Immature natural killer cell (primary cell): ENCODE measurements at regions not wholly inside any gene's neighbourhood (a gene's known extent, or its start where the extent isn't known, plus 50 kb on each side); places are given as distances from the start of the nearest gene placed in this dataset.
"Not testable (repeated sequence)": the region's sequence is repeated elsewhere in the genome, so short reads cannot be mapped to it uniquely, and the experiment has no call there.

Source experiments
- DNase-seq, 3 donors: peaks; one replicate each; pipeline ENCODE4 v3.0.0; 2022; ENCODE audit warnings: mixed read lengths in 1 of 3
- H3K27ac Mint-ChIP-seq, 6 donors: one replicate each; pipeline ENCODE4 v1.8.0; 2020; ENCODE audit warnings: mixed read lengths in 6 of 6, mild to moderate bottlenecking in 5 of 6, inconsistent platforms in 4 of 6, moderate library complexity in 3 of 6
- H3K27me3 Mint-ChIP-seq, 3 donors: one replicate each; pipeline ENCODE4 v1.8.0; 2020 to 2021; ENCODE audit warnings: low read depth in 3 of 3, mild to moderate bottlenecking in 3 of 3, mixed read lengths in 3 of 3, moderate library complexity in 3 of 3, inconsistent platforms in 1 of 3
- H3K36me3 Mint-ChIP-seq, 3 donors: one replicate each; pipeline ENCODE4 v1.8.0; 2020; ENCODE audit warnings: mixed read lengths in 3 of 3, inconsistent platforms in 2 of 3, mild to moderate bottlenecking in 2 of 3
- H3K4me1 Mint-ChIP-seq, 2 donors: one replicate each; pipeline ENCODE4 v1.8.0; 2020; ENCODE audit warnings: inconsistent platforms in 2 of 2, mild to moderate bottlenecking in 2 of 2, mixed read lengths in 2 of 2, moderate library complexity in 1 of 2
- H3K4me3 Mint-ChIP-seq, 5 donors: one replicate each; pipeline ENCODE4 v1.8.0; 2020; ENCODE audit warnings: mild to moderate bottlenecking in 5 of 5, mixed read lengths in 5 of 5, inconsistent platforms in 3 of 5, moderate library complexity in 3 of 5
- H3K9me3 Mint-ChIP-seq, 6 donors: one replicate each; pipeline ENCODE4 v1.8.0; 2020; ENCODE audit warnings: mild to moderate bottlenecking in 6 of 6, mixed read lengths in 6 of 6, inconsistent platforms in 4 of 6, moderate library complexity in 3 of 6

DNA sequence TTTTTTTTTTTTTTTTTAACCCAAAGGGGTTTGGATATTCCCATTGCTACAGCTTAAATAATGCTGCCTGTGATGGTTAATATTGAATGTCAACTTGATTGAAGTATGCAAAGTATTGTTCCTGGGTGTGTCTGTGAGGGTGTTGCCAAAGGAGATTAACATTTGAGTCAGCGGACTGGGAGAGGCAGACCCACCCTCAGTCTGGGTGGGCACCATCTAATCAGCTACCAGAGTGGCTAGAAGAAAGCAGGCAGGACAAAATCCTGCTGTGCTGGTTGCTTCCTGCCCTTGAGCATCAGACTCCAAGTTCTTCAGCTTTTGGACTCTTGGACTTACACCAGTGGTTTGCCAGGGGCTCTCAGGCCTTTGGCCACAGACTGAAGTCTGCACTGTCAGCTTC lies 106.8 kb upstream of the RBMS1 start:
- H3K4me1 Mint-ChIP-seq, H3K36me3 Mint-ChIP-seq, H3K4me3 Mint-ChIP-seq, H3K27me3 Mint-ChIP-seq, H3K9me3 Mint-ChIP-seq, DNase-seq, H3K27ac Mint-ChIP-seq: not testable (repeated sequence)

GRCh38 chr2:160602073-160602472 lies 108.5 kb upstream of the RBMS1 start:
- no peak for DNase-seq
- no peaks in the 10 kb centered on the region for H3K4me1 Mint-ChIP-seq
- no peak overlapping the region for H3K4me3 Mint-ChIP-seq
- no peak overlapping the region for H3K27ac Mint-ChIP-seq
- H3K9me3 Mint-ChIP-seq: peaks cover 0 to 1% (median 0%) of the 10 kb centered on the region in 6 donors
- H3K36me3 Mint-ChIP-seq: no peaks in the 10 kb centered on the region
- peaks cover 0 to 5% (median 0%) of the 10 kb centered on the region in 3 donors for H3K27me3 Mint-ChIP-seq

GRCh38 chr2:160603771-160604510 lies 110.3 kb upstream of the RBMS1 start:
- Mint-ChIP-seq H3K4me1 (no peaks in the 10 kb centered on the region), H3K27me3 (peaks cover 0 to 5% (median 0%) of the 10 kb centered on the region in 3 donors), H3K36me3 (no peaks in the 10 kb centered on the region), H3K9me3 (peaks cover 0 to 1% (median 0%) of the 10 kb centered on the region in 6 donors), H3K27ac (no peak overlapping the region), H3K4me3 (no peak overlapping the region)
- no peak for DNase-seq

DNA sequence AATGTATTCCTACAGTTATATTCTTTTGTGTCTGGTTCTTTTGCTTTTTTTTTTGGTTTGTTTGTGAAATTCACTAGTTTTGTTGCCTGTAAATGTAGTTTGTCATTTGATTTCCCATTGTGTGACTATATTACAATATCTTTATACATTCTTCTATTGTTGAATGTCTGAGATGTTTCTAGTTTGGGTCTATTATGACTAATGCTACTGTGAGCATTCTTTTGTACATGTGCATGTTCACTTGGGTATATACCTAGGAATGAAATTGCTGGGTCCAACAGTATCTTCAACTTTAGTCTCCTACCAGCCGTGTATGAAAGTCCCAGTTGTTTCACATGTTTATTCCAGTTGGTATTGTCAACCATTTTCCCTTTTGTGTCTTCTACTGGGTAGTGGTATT lies 112.7 kb upstream of the RBMS1 start:
- H3K36me3 Mint-ChIP-seq: no peaks in the 10 kb centered on the region
- peaks cover 0 to 1% (median 0%) of the 10 kb centered on the region in 6 donors for H3K9me3 Mint-ChIP-seq
- no peak overlapping the region for H3K4me3 Mint-ChIP-seq
- no peaks in the 10 kb centered on the region for H3K27me3 Mint-ChIP-seq
- DNase-seq: no peak
- no peaks in the 10 kb centered on the region for H3K4me1 Mint-ChIP-seq
- H3K27ac Mint-ChIP-seq: no peak overlapping the region

DNA sequence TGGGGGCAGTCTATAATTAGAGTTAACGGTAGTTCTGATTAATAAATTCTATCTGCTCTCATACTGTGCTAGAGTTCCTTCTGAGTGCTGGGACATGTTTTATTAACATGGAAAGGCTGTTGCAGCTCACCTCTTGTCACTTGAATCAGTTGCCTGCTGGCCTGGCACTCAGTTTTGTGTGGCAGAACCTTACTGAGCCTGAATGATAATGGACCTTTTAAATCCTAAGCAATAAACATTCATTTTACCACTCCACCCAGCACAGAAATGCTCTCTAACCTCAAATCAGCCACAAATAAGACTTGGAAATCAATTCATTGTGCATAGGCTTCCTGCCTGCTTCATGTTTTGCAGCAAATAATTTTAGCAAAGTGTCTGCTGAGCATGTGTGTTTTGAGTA lies 115.0 kb upstream of the RBMS1 start:
- H3K4me3 Mint-ChIP-seq: no peak overlapping the region
- no peak for DNase-seq
- no peaks in the 10 kb centered on the region for H3K27me3 Mint-ChIP-seq
- H3K27ac Mint-ChIP-seq: no peak overlapping the region
- peaks cover 0 to 1% (median 0%) of the 10 kb centered on the region in 6 donors for H3K9me3 Mint-ChIP-seq
- H3K4me1 Mint-ChIP-seq: no peaks in the 10 kb centered on the region
- no peaks in the 10 kb centered on the region for H3K36me3 Mint-ChIP-seq

DNA sequence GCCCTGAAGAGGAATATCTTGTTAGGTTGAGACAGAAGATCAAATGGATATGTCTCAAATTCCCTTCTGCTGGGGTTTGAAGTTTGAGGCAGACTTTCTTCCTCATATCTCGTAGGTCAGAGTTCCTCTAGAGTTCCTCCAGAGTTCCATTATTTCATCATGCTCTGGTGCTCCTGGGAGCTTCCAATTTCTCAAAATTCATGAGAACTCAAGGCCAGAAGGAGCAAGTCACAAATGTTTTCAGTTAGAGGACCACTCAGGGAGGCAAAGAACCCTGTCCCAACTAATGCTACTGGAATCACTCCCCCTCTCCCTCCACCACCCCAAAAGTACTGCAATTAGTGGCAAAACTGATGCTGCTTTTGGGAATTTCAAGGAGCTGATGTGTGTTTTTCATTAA lies 115.7 kb upstream of the RBMS1 start:
- H3K36me3 Mint-ChIP-seq: no peaks in the 10 kb centered on the region
- no peak overlapping the region for H3K27ac Mint-ChIP-seq
- DNase-seq: no peak
- H3K4me3 Mint-ChIP-seq: no peak overlapping the region
- H3K9me3 Mint-ChIP-seq: peaks cover 0 to 1% (median 0%) of the 10 kb centered on the region in 6 donors
- H3K4me1 Mint-ChIP-seq: no peaks in the 10 kb centered on the region
- H3K27me3 Mint-ChIP-seq: peaks cover 0 to 2% (median 0%) of the 10 kb centered on the region in 3 donors

GRCh38 chr2:160610041-160610440 lies 116.4 kb upstream of the RBMS1 start:
- Mint-ChIP-seq H3K4me1 (no peaks in the 10 kb centered on the region), H3K27ac (no peak overlapping the region), H3K36me3 (no peaks in the 10 kb centered on the region), H3K9me3 (peaks cover 0 to 6% (median 0%) of the 10 kb centered on the region in 6 donors), H3K4me3 (no peak overlapping the region), H3K27me3 (peaks cover 0 to 3% (median 2%) of the 10 kb centered on the region in 3 donors)
- DNase-seq: no peak

DNA sequence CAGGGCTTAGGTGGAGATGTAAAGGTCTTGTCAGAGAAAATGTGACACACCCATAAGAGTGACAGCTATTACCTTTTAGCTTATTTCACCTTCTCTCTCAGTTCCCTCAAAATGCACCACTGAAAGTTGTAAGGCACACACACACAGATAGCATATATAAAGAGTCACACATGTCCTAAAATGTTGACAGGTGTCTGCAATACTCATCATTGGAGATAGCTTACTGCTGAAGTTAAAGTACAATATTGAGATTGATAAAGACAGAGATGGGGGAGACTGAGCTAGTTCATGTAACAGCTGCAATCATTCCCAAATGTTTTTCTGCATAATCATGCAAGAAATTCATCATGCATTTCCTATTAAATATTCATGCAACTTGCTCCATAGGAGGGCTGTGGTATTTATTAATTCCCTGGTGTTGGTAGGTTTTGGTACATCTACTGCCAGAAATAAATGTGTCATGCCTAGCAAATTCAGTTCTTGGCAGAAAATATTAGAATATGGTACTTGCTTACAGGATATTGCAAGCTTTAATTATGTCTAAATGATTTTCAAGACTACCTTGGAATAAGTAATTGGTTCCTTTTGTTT lies 118.8 kb upstream of the RBMS1 start:
- Mint-ChIP-seq H3K4me3 (no peak overlapping the region), H3K4me1 (no peaks in the 10 kb centered on the region), H3K27ac (no peak overlapping the region), H3K27me3 (peaks cover 1 to 8% (median 7%) of the 10 kb centered on the region in 3 donors), H3K36me3 (peaks cover 0 to 6% (median 0%) of the 10 kb centered on the region in 3 donors), H3K9me3 (peaks cover 0 to 12% (median 5%) of the 10 kb centered on the region in 6 donors)
- no peak for DNase-seq

DNA sequence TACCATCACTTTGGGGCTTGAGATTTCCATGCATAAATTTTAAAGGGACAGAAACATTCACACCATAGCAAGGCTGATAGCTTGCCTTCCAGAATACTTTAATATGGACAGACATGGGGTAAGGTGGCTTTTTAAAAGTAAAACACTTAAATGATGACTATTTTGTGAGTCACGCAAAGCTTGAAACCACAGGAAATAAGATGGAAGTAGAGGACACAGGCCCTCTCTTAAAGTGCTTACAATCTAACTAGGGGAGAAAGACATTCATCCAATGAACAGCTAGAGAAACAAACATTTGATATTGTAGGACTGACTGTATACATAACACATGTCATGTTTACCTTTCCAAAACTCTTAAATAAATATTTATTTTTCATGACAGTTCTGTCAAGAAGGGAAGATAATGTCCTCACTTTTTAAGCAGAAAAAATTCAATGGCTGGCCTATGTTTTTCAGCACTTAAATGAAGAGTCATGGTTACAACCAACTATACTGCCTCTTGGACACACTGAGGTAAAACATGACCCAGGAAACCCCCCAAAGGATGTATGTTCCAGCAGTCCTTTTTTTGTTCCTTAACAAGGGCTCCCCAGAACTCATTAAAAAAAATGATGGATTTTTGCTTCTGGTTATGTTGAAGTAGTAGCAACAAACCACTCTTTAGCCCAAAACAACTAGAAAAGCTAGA lies 120.0 kb upstream of the RBMS1 start:
- Mint-ChIP-seq H3K36me3 (peaks cover 0 to 6% (median 0%) of the 10 kb centered on the region in 3 donors), H3K4me3 (no peak overlapping the region), H3K27me3 (peaks cover 1 to 9% (median 8%) of the 10 kb centered on the region in 3 donors), H3K4me1 (no peaks in the 10 kb centered on the region), H3K27ac (no peak overlapping the region), H3K9me3 (peaks cover 0 to 12% (median 5%) of the 10 kb centered on the region in 6 donors)
- no peak for DNase-seq

DNA sequence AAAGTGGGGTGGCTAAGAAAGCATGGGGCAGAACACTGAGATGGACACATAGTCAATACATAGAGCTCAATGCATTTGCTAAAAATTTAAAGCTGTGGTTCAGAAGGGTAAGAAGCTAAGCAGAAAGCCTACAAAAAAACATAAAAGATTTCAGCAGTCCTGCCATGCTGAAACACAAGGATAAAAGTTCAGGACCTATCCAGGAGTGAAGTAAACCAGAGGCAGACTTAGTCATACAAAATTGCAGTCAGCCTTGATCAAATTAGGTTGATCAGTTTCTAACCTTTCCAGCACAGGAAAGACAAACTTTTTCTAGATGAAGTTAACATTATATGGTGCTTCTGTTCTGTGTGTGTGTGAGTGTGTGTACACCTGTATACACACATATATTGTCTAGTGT lies 120.8 kb upstream of the RBMS1 start:
- Mint-ChIP-seq H3K27me3 (peaks cover 1 to 9% (median 8%) of the 10 kb centered on the region in 3 donors), H3K27ac (no peak overlapping the region), H3K36me3 (peaks cover 0 to 6% (median 0%) of the 10 kb centered on the region in 3 donors), H3K4me1 (no peaks in the 10 kb centered on the region), H3K9me3 (peaks cover 0 to 12% (median 5%) of the 10 kb centered on the region in 6 donors), H3K4me3 (no peak overlapping the region)
- DNase-seq: no peak

DNA sequence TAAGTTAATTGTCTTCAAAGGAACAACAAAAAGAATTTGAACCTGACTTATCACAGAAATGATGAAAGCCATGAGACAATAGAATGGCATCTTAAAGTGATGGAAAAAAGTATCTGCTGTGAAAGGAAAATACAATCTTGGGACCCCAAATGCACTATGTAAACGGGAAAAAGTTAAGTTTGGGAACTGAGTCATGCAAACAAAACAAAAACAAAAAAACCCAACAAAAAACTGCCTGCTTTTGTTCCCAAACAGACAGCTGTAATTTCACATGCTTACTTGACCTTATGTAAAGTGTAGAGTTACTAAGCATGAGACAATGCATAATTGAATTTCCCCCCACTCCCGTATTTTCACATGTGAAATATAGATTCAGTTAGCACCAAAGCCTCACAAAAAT lies 122.1 kb upstream of the RBMS1 start:
- no peak for DNase-seq
- Mint-ChIP-seq H3K9me3 (peaks cover 0 to 12% (median 5%) of the 10 kb centered on the region in 6 donors), H3K4me1 (no peaks in the 10 kb centered on the region), H3K27me3 (peaks cover 1 to 9% (median 8%) of the 10 kb centered on the region in 3 donors), H3K36me3 (peaks cover 0 to 6% (median 0%) of the 10 kb centered on the region in 3 donors), H3K4me3 (no peak overlapping the region), H3K27ac (no peak overlapping the region)

GRCh38 chr2:160616149-160616548 lies 122.5 kb upstream of the RBMS1 start:
- H3K27me3 Mint-ChIP-seq: peaks cover 1 to 9% (median 8%) of the 10 kb centered on the region in 3 donors
- H3K4me3 Mint-ChIP-seq: no peak overlapping the region
- no peak for DNase-seq
- H3K36me3 Mint-ChIP-seq: peaks cover 0 to 6% (median 0%) of the 10 kb centered on the region in 3 donors
- H3K27ac Mint-ChIP-seq: no peak overlapping the region
- H3K4me1 Mint-ChIP-seq: no peaks in the 10 kb centered on the region
- H3K9me3 Mint-ChIP-seq: peaks cover 0 to 12% (median 5%) of the 10 kb centered on the region in 6 donors

- peaks cover 0 to 4% (median 0%) of the 10 kb centered on the region in 6 donors for H3K9me3 Mint-ChIP-seq
- no peak overlapping the region for H3K27ac Mint-ChIP-seq
- DNase-seq: no peak
- H3K36me3 Mint-ChIP-seq: no peaks in the 10 kb centered on the region
- no peak overlapping the region for H3K4me3 Mint-ChIP-seq
- H3K4me1 Mint-ChIP-seq: no peaks in the 10 kb centered on the region
- H3K27me3 Mint-ChIP-seq: peaks cover 0 to 2% (median 0%) of the 10 kb centered on the region in 3 donors
These were observed 128.1 kb upstream of the RBMS1 start for GRCh38 chr2:160621748-160622147.

- H3K27me3 Mint-ChIP-seq, H3K9me3 Mint-ChIP-seq, H3K4me1 Mint-ChIP-seq, H3K4me3 Mint-ChIP-seq, H3K27ac Mint-ChIP-seq, DNase-seq, H3K36me3 Mint-ChIP-seq: not testable (repeated sequence)
These were observed 134.5 kb upstream of the RBMS1 start for GRCh38 chr2:160628020-160628637.
